NCI-H2196 (cell line): ENCODE measurements at regions not wholly inside any gene's neighbourhood (a gene's known extent, or its start where the extent isn't known, plus 50 kb on each side); places are given as distances from the start of the nearest gene placed in this dataset.

ENCODE experiments used
- DNase-seq: peaks from one replicate; lab custom pipeline; 2025; ENCODE audit not compliant: unreplicated experiment; lab: John Stamatoyannopoulos, UW

GRCh38 chr7:95718577-95719410, 53.6 kb upstream of the DYNC1I1 start:
- peak; percentile 12 for DNase-seq

GRCh38 chr7:95716357-95717122, 55.8 kb upstream of the DYNC1I1 start:
- no peak for DNase-seq

- no peak for DNase-seq
Measured at GRCh38 chr7:95715274-95715673, 57.1 kb upstream of the DYNC1I1 start.

GRCh38 chr7:95710711-95711110, 61.6 kb upstream of the DYNC1I1 start:
- no peak for DNase-seq

GRCh38 chr7:95700917-95701316, 71.4 kb upstream of the DYNC1I1 start:
- no peak for DNase-seq

GRCh38 chr7:95694334-95694733, 78.0 kb upstream of the DYNC1I1 start:
- DNase-seq, result no peak

GRCh38 chr7:95693551-95694333, 78.6 kb upstream of the DYNC1I1 start:
- no peak for DNase-seq

- DNase-seq, result no peak
Measured at GRCh38 chr7:95691464-95691863, 80.9 kb upstream of the DYNC1I1 start.

- peak; percentile 55 for DNase-seq
Measured at GRCh38 chr7:95690367-95690947, 81.9 kb upstream of the DYNC1I1 start.

GRCh38 chr7:95688931-95689495, 83.3 kb upstream of the DYNC1I1 start:
- peak; percentile 68 for DNase-seq

GRCh38 chr7:95687759-95688343, 84.5 kb upstream of the DYNC1I1 start:
- DNase-seq, result peak; percentile 59

- peak; percentile 61 for DNase-seq
Measured at GRCh38 chr7:95686109-95686508, 86.2 kb upstream of the DYNC1I1 start.

GRCh38 chr7:95684505-95684904, 87.8 kb upstream of the DYNC1I1 start:
- no peak for DNase-seq

- peak; percentile 68 for DNase-seq
Measured at GRCh38 chr7:95684037-95684436, 87.7 kb upstream of the PDK4 start.

GRCh38 chr7:95682913-95683312, 86.6 kb upstream of the PDK4 start:
- DNase-seq, result no peak

- DNase-seq, result no peak
Measured at GRCh38 chr7:95676691-95677090, 80.4 kb upstream of the PDK4 start.

GRCh38 chr7:95675632-95676031, 79.3 kb upstream of the PDK4 start:
- no peak for DNase-seq

- DNase-seq, result no peak
Measured at GRCh38 chr7:95675016-95675415, 78.7 kb upstream of the PDK4 start.

- DNase-seq, result no peak
Measured at GRCh38 chr7:95674101-95674500, 77.8 kb upstream of the PDK4 start.

GRCh38 chr7:95672434-95672833, 76.1 kb upstream of the PDK4 start:
- no peak for DNase-seq
